ENCODE measurements at regions not wholly inside any gene's neighbourhood (a gene's known extent, or its start where the extent isn't known, plus 50 kb on each side); places are given as distances from the start of the nearest gene placed in this dataset.

- Mint-ChIP-seq H3K27ac (ENCODE audit: unreplicated experiment) (no peak overlapping the region), H3K4me1 (ENCODE audit: low read depth) (peaks cover 7% of the 10 kb centered on the region), H3K27me3 (ENCODE audit: low read depth) (no peaks in the 10 kb centered on the region), H3K36me3 (ENCODE audit: low read depth) (peaks cover 2% of the 10 kb centered on the region), H3K9me3 (ENCODE audit: low read depth) (peaks cover 4% of the 10 kb centered on the region), H3K4me3 (ENCODE audit: unreplicated experiment) (no peak overlapping the region)
- no peak for DNase-seq (ENCODE audit: low spot score)
- no peak for TF ChIP-seq CTCF (IDR thresholded peaks at IDR 0.05)
Measured at GRCh38 chr9:129422032-129422842, 198.7 kb downstream of the C9orf50 start.

GRCh38 chr9:129421371-129421770 is 199.5 kb downstream of the C9orf50 start:
- peaks cover 11% of the 10 kb centered on the region for H3K4me1 Mint-ChIP-seq (ENCODE audit: low read depth)
- H3K36me3 Mint-ChIP-seq (ENCODE audit: low read depth), result no peaks in the 10 kb centered on the region
- TF ChIP-seq CTCF (IDR thresholded peaks at IDR 0.05), result no peak
- no peak for DNase-seq (ENCODE audit: low spot score)
- no peaks in the 10 kb centered on the region for H3K27me3 Mint-ChIP-seq (ENCODE audit: low read depth)
- peaks cover 4% of the 10 kb centered on the region for H3K9me3 Mint-ChIP-seq (ENCODE audit: low read depth)
- H3K4me3 Mint-ChIP-seq (ENCODE audit: unreplicated experiment), result no peak overlapping the region
- H3K27ac Mint-ChIP-seq (ENCODE audit: unreplicated experiment), result no peak overlapping the region

GRCh38 chr9:129420721-129421120 is 200.2 kb downstream of the C9orf50 start:
- no peaks in the 10 kb centered on the region for H3K36me3 Mint-ChIP-seq (ENCODE audit: low read depth)
- H3K4me1 Mint-ChIP-seq (ENCODE audit: low read depth), result peaks cover 11% of the 10 kb centered on the region
- DNase-seq (ENCODE audit: low spot score), result no peak
- H3K27me3 Mint-ChIP-seq (ENCODE audit: low read depth), result no peaks in the 10 kb centered on the region
- H3K4me3 Mint-ChIP-seq (ENCODE audit: unreplicated experiment), result no peak overlapping the region
- H3K27ac Mint-ChIP-seq (ENCODE audit: unreplicated experiment), result no peak overlapping the region
- peaks cover 4% of the 10 kb centered on the region for H3K9me3 Mint-ChIP-seq (ENCODE audit: low read depth)
- no peak for TF ChIP-seq CTCF (IDR thresholded peaks at IDR 0.05)

GRCh38 chr9:129419382-129419899 is 201.5 kb downstream of the C9orf50 start:
- Mint-ChIP-seq H3K4me1 (ENCODE audit: low read depth) (peaks cover 18% of the 10 kb centered on the region), H3K36me3 (ENCODE audit: low read depth) (no peaks in the 10 kb centered on the region), H3K27me3 (ENCODE audit: low read depth) (no peaks in the 10 kb centered on the region), H3K27ac (ENCODE audit: unreplicated experiment) (no peak overlapping the region), H3K9me3 (ENCODE audit: low read depth) (peaks cover 4% of the 10 kb centered on the region), H3K4me3 (ENCODE audit: unreplicated experiment) (no peak overlapping the region)
- TF ChIP-seq CTCF (IDR thresholded peaks at IDR 0.05), result no peak
- DNase-seq (ENCODE audit: low spot score), result no peak

GRCh38 chr9:129418451-129418850 is 202.4 kb downstream of the C9orf50 start:
- peaks cover 22% of the 10 kb centered on the region for H3K4me1 Mint-ChIP-seq (ENCODE audit: low read depth)
- H3K27me3 Mint-ChIP-seq (ENCODE audit: low read depth), result no peaks in the 10 kb centered on the region

More at GRCh38 chr9:129418451-129418850, 202.4 kb downstream of the C9orf50 start:
- TF ChIP-seq CTCF (IDR thresholded peaks at IDR 0.05), result no peak
- DNase-seq (ENCODE audit: low spot score), result no peak
- H3K27ac Mint-ChIP-seq (ENCODE audit: unreplicated experiment), result no peak overlapping the region
- H3K4me3 Mint-ChIP-seq (ENCODE audit: unreplicated experiment), result no peak overlapping the region
- no peaks in the 10 kb centered on the region for H3K36me3 Mint-ChIP-seq (ENCODE audit: low read depth)
- peaks cover 4% of the 10 kb centered on the region for H3K9me3 Mint-ChIP-seq (ENCODE audit: low read depth)

Measured in chondrocyte (in vitro differentiated cells).